ENCODE measurements at regions not wholly inside any gene's neighbourhood (a gene's known extent, or its start where the extent isn't known, plus 50 kb on each side); places are given as distances from the start of the nearest gene placed in this dataset.

DNA sequence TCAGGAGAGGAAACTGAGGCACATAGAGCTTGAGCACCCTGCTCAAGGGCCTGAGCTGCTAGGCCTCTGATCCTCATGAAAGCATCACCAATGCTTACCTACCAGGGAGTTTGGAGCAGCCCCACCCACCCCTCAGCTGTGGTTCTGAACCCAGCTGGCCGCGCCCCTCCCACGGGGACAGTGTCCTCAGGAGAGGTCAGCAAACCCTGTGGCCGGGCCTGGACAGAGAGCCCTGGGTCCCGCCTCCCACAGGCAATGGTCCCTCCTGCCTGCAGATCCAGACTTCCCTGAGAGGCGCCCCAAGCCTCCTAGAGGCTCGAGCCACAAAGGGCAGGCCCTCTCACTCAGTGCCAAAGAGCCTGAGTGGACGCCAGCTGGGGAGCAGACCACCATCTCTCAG lies 184.9 kb downstream of the BRD1 start:
- TF ChIP-seq, protein P1, sequence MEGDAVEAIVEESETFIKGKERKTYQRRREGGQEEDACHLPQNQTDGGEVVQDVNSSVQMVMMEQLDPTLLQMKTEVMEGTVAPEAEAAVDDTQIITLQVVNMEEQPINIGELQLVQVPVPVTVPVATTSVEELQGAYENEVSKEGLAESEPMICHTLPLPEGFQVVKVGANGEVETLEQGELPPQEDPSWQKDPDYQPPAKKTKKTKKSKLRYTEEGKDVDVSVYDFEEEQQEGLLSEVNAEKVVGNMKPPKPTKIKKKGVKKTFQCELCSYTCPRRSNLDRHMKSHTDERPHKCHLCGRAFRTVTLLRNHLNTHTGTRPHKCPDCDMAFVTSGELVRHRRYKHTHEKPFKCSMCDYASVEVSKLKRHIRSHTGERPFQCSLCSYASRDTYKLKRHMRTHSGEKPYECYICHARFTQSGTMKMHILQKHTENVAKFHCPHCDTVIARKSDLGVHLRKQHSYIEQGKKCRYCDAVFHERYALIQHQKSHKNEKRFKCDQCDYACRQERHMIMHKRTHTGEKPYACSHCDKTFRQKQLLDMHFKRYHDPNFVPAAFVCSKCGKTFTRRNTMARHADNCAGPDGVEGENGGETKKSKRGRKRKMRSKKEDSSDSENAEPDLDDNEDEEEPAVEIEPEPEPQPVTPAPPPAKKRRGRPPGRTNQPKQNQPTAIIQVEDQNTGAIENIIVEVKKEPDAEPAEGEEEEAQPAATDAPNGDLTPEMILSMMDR (IDR thresholded peaks at IDR 0.05 in 8 of 11, conservative IDR thresholded peaks at IDR 0.05 in 3 of 11): no peak
- TF ChIP-seq POLR2A (IDR thresholded peaks at IDR 0.05): no peak
- TF ChIP-seq POLR2AphosphoS5 (IDR thresholded peaks at IDR 0.05): no peak

Measured in spleen (tissue), 7 donors.